ENCODE measurements at regions not wholly inside any gene's neighbourhood (a gene's known extent, or its start where the extent isn't known, plus 50 kb on each side); places are given as distances from the start of the nearest gene placed in this dataset.

- TF ChIP-seq ETS1 (IDR thresholded peaks at IDR 0.05), result no peak
- TF ChIP-seq POLR2AphosphoS5 (IDR thresholded peaks at IDR 0.05; ENCODE audit: low read depth), result no peak
- TF ChIP-seq STAT1 (IDR thresholded peaks at IDR 0.05; ENCODE audit: unreplicated experiment), result no peak
- no peak for TF ChIP-seq EZH2phosphoT487 (IDR thresholded peaks at IDR 0.05; ENCODE audit: unreplicated experiment)
- no peak for TF ChIP-seq REST (IDR thresholded peaks at IDR 0.05; ENCODE audit: unreplicated experiment)
- TF ChIP-seq NANOG (IDR thresholded peaks at IDR 0.05; ENCODE audit: borderline replicate concordance), result no peak
- no peak for TF ChIP-seq JUNB (IDR thresholded peaks at IDR 0.05; ENCODE audit: unreplicated experiment)
- TF ChIP-seq CTCF (conservative IDR thresholded peaks at IDR 0.05; ENCODE audit: low read depth in 2 of 2), result no peak
Observed at GRCh38 chr1:208880433-208881100, 636.4 kb upstream of the PLXNA2 start (continued).

GRCh38 chr1:208885060-208885459 lies 640.9 kb upstream of the PLXNA2 start:
- Histone ChIP-seq H3K4me3 (no peak overlapping the region), H4K20me1 (replicated peaks; ENCODE audit: insufficient read depth) (no peaks in the 10 kb centered on the region), H3K4me2 (no peak overlapping the region), H3K4me1 (ENCODE audit: insufficient read depth) (no peaks in the 10 kb centered on the region), H3K79me2 (replicated peaks; ENCODE audit: insufficient read depth) (no peaks in the 10 kb centered on the region), H3K27ac (ENCODE audit: low read depth) (no peak overlapping the region), H3K9me2 (ENCODE audit: insufficient read depth) (peaks cover 2% of the 10 kb centered on the region; the same call in 1 of the 2 replicates), H3K27me3 (ENCODE audit: insufficient read depth) (no peaks in the 10 kb centered on the region), H3K36me3 (ENCODE audit: insufficient read depth) (no peaks in the 10 kb centered on the region), H2AFZ (peak overlapping the region; percentile 80), H3F3A (replicated peaks; ENCODE audit: low read depth) (no peaks in the 10 kb centered on the region)
- H3K4me1 Mint-ChIP-seq, result no peaks in the 10 kb centered on the region
- TF ChIP-seq REST (IDR thresholded peaks at IDR 0.05; ENCODE audit: unreplicated experiment) (no peak), CREB1 (CRISPR knock-in tag; IDR thresholded peaks at IDR 0.05; ENCODE audit: low read depth) (no peak), EZH2phosphoT487 (IDR thresholded peaks at IDR 0.05; ENCODE audit: unreplicated experiment) (no peak), ZNF114 (CRISPR knock-in tag; IDR thresholded peaks at IDR 0.05) (no peak)
- H3K4me3 Mint-ChIP-seq, result no peak overlapping the region
- H3K27me3 Mint-ChIP-seq (ENCODE audit: insufficient read depth, low read depth, poor library complexity), result no peaks in the 10 kb centered on the region
- H3K9me3 Mint-ChIP-seq, result no peaks in the 10 kb centered on the region
- ATAC-seq (no peak), DNase-seq (ENCODE audit: low spot score) (no peak)
- no peak overlapping the region for H3K27ac Mint-ChIP-seq
- H3K36me3 Mint-ChIP-seq (ENCODE audit: low read depth), result no peaks in the 10 kb centered on the region

Data from GM23338 (cell line).